Psoas muscle (tissue), 7 donors: ENCODE measurements at regions not wholly inside any gene's neighbourhood (a gene's known extent, or its start where the extent isn't known, plus 50 kb on each side); places are given as distances from the start of the nearest gene placed in this dataset.

ENCODE experiments used
- ATAC-seq, 4 donors: fragments of 200-7000 bp; cut with Tn5 transposase; one replicate each; pipeline ENCODE4 v1.9.1; 2020; ENCODE audit warnings: moderate library complexity in 3 of 4, mild to moderate bottlenecking in 2 of 4
- DNase-seq, 2 donors: peaks; one replicate each; pipeline ENCODE4 v3.0.0-alpha.2; 2020
- H3K27ac ChIP-seq: fragments of 200-600 bp; one replicate; pipeline ENCODE4 v1.8.0; 2022
- H3K27me3 ChIP-seq, 3 donors: fragments of 200-600 bp in 1 of 3; one replicate each; pipeline versions ENCODE4 v1.6.1 to v1.8.0; 2013 to 2022; ENCODE audit warnings: low read length in 2 of 3, mild to moderate bottlenecking in 2 of 3, moderate library complexity in 1 of 3; ENCODE audit not compliant: insufficient read depth in 3 of 3
- H3K36me3 ChIP-seq, 2 donors: fragments of 200-600 bp in 1 of 2; one replicate each; pipeline versions ENCODE4 v1.6.1 to v1.8.0; 2013 to 2022; ENCODE audit warnings: low read depth in 1 of 2, mild to moderate bottlenecking in 1 of 2, moderate library complexity in 1 of 2; ENCODE audit not compliant: insufficient read depth in 1 of 2
- H3K4me1 ChIP-seq: fragments of 200-600 bp; one replicate; pipeline ENCODE4 v1.8.0; 2022
- H3K4me3 ChIP-seq: fragments of 200-600 bp; one replicate; pipeline ENCODE4 v1.8.0; 2022; ENCODE audit warnings: mild to moderate bottlenecking
- H3K9me3 ChIP-seq: fragments of 200-600 bp; one replicate; pipeline ENCODE4 v1.8.0; 2022
- CTCF ChIP-seq: fragments of 200-600 bp; IDR thresholded peaks from one replicate; pipeline ENCODE4 v1.8.0; 2022; ENCODE audit warnings: antibody characterized with exemption
- WGBS, 3 donors: extraction: QIAGEN DNeasy Blood & Tissue Kit; methylation state at CpG; one replicate each; pipeline versions ENCODE4 v1.1.6 to v1.1.7; 2013; 5-methylcytosine and 5-hydroxymethylcytosine counted together
- intact Hi-C, 2 donors: fragments of 100-400 bp; cut with DNase I; formaldehyde crosslinking; loops; one replicate each; pipeline versions ENCODE4 v1.11.0 to v1.14.2; 2022
- donor health status: healthy with polysubstance abuse.
- donor health status: DM: no; HTN: no; CAD: no; lungs with moderate emphysema.
- donor health status: Bipolar disorder and iron deficiency.
- donor health status: healthy.
- donor health status: DM: yes; HTN: yes; CAD: no.
- donor health status: DM: no; HTN: no; CAD: no.
- donor health status: DM: yes; HTN: yes; CAD: no.

GRCh38 chr1:187433598-187433997 is 604.8 kb downstream of the PLA2G4A start:
- no peak overlapping the region for H3K4me3 ChIP-seq
- DNase-seq = no peak
- intact Hi-C loops = no loop called here

GRCh38 chr1:187442603-187443002 is 613.9 kb downstream of the PLA2G4A start:
- 50 to 57% (median 51%) methylated on average over 3 of the region's 3 CpGs for WGBS, 3 donors
- Histone ChIP-seq H3K4me3 (no peak overlapping the region), H3K4me1 (no peaks in the 10 kb centered on the region), H3K9me3 (no peaks in the 10 kb centered on the region), H3K36me3 (no peaks in the 10 kb centered on the region), H3K27ac (no peak overlapping the region), H3K27me3 (no peaks in the 10 kb centered on the region)
- TF ChIP-seq CTCF = no peak
- intact Hi-C loops = no loop called here
- ATAC-seq = no peak
- DNase-seq = no peak

More at GRCh38 chr1:187433598-187433997, 604.8 kb downstream of the PLA2G4A start:
- TF ChIP-seq CTCF = no peak
- 83 to 93% (median 92%) methylated on average over 1 of the region's 1 CpG for WGBS, 3 donors
- no peaks in the 10 kb centered on the region for H3K4me1 ChIP-seq
- peaks cover 2% of the 10 kb centered on the region for H3K9me3 ChIP-seq
- no peak overlapping the region for H3K27ac ChIP-seq
- no peak for ATAC-seq
- H3K27me3 ChIP-seq = no peaks in the 10 kb centered on the region
- no peaks in the 10 kb centered on the region for H3K36me3 ChIP-seq

GRCh38 chr1:187443939-187444338 is 615.2 kb downstream of the PLA2G4A start:
- ATAC-seq (no peak), DNase-seq (no peak)
- no peaks in the 10 kb centered on the region for H3K4me1 ChIP-seq
- no peak for TF ChIP-seq CTCF
- H3K27me3 ChIP-seq = no peaks in the 10 kb centered on the region
- no peaks in the 10 kb centered on the region for H3K36me3 ChIP-seq
- WGBS, 3 donors = 72 to 88% (median 80%) methylated on average over 3 of the region's 3 CpGs
- H3K27ac ChIP-seq = no peak overlapping the region
- no peaks in the 10 kb centered on the region for H3K9me3 ChIP-seq
- intact Hi-C loops = no loop called here
- no peak overlapping the region for H3K4me3 ChIP-seq

- no peaks in the 10 kb centered on the region for H3K36me3 ChIP-seq
- ATAC-seq (no peak), DNase-seq (no peak)
- H3K4me1 ChIP-seq = no peaks in the 10 kb centered on the region
- H3K27me3 ChIP-seq = no peaks in the 10 kb centered on the region
- no peaks in the 10 kb centered on the region for H3K9me3 ChIP-seq
- WGBS, 3 donors = 87 to 96% (median 94%) methylated on average over 2 of the region's 2 CpGs
- H3K27ac ChIP-seq = no peak overlapping the region
- H3K4me3 ChIP-seq = no peak overlapping the region
- no peak for TF ChIP-seq CTCF
- intact Hi-C loops = no loop called here
Measured at GRCh38 chr1:187445066-187445465, 616.3 kb downstream of the PLA2G4A start.

- Histone ChIP-seq H3K9me3 (no peaks in the 10 kb centered on the region), H3K36me3 (no peaks in the 10 kb centered on the region), H3K4me1 (no peaks in the 10 kb centered on the region), H3K27ac (no peak overlapping the region), H3K27me3 (no peaks in the 10 kb centered on the region), H3K4me3 (no peak overlapping the region)
- intact Hi-C loops = no loop called here
- DNase-seq (no peak), ATAC-seq (no peak)
- 85 to 90% (median 90%) methylated on average over 5 of the region's 5 CpGs for WGBS, 3 donors
- no peak for TF ChIP-seq CTCF
Measured at GRCh38 chr1:187451238-187451637, 622.5 kb downstream of the PLA2G4A start.
